K562 (cell line): ENCODE measurements at regions not wholly inside any gene's neighbourhood (a gene's known extent, or its start where the extent isn't known, plus 50 kb on each side); places are given as distances from the start of the nearest gene placed in this dataset.
A peak's percentile ranks its signal among the peaks of the same experiment; 100 is the strongest.

Experiments used
- CREM ChIP-seq: IDR thresholded peaks from 2 replicates; pipeline ENCODE4 v1.6.1; 2014; ENCODE audit warnings: antibody characterized with exemption, low read depth
- DPF2 ChIP-seq: fragments of 450-650 bp; IDR thresholded peaks from 2 replicates; pipeline ENCODE4 v1.6.1; 2016
- EP400 ChIP-seq: fragments of 450-650 bp; IDR thresholded peaks from 2 replicates; pipeline ENCODE4 v1.6.1; 2017; ENCODE audit warnings: antibody characterized with exemption, mild to moderate bottlenecking, moderate library complexity
- GATA2 ChIP-seq: sonication (generic); formaldehyde crosslinking; IDR thresholded peaks from 2 replicates; pipeline ENCODE4 v1.4.0; 2020; ENCODE audit warnings: mild to moderate bottlenecking, missing genetic modification reagents
- HNRNPL ChIP-seq: fragments of 200-400 bp; formaldehyde crosslinking; IDR thresholded peaks from 2 replicates; pipeline ENCODE4 v1.6.1; 2017; ENCODE audit warnings: low read depth, mild to moderate bottlenecking, low read length
- IRF2 ChIP-seq: sonication (generic); formaldehyde crosslinking; IDR thresholded peaks from 2 replicates; pipeline ENCODE4 v1.8.1; 2022; ENCODE audit warnings: mild to moderate bottlenecking, missing genetic modification reagents
- KDM1A ChIP-seq, 2 experiments: fragments of 450-650 bp; IDR thresholded peaks; 2 replicates each; pipeline ENCODE4 v1.6.1; 2016; ENCODE audit warnings: mild to moderate bottlenecking in 2 of 2
- MAFG ChIP-seq: fragments of 450-650 bp; conservative IDR thresholded peaks from 2 replicates; pipeline ENCODE4 v1.6.1; 2016; ENCODE audit warnings: missing genetic modification characterization, missing compliant biosample characterization
- MYNN ChIP-seq, 2 experiments: sonication (generic); formaldehyde crosslinking in 1 of 2; IDR thresholded peaks; 2 replicates each; pipeline versions ENCODE4 v1.5.0 to v1.6.1; 2016 to 2020; ENCODE audit warnings: antibody characterized with exemption in 1 of 2, missing genetic modification reagents in 1 of 2
- NCOA2 ChIP-seq, 2 experiments: fragments of 450-650 bp; IDR thresholded peaks; 2 replicates each; pipeline ENCODE4 v1.6.1; 2018; ENCODE audit warnings: mild to moderate bottlenecking in 2 of 2, moderate library complexity in 1 of 2; ENCODE audit not compliant: partially characterized antibody in 2 of 2
- NFE2L1 ChIP-seq: fragments of 450-650 bp; IDR thresholded peaks from 2 replicates; pipeline ENCODE4 v1.6.1; 2016; ENCODE audit warnings: missing genetic modification characterization, low read depth, mild to moderate bottlenecking, missing compliant biosample characterization, moderate library complexity, borderline replicate concordance
- RBM17 ChIP-seq: fragments of 200-400 bp; formaldehyde crosslinking; IDR thresholded peaks from 2 replicates; pipeline ENCODE4 v1.6.1; 2017; ENCODE audit warnings: low read depth, mild to moderate bottlenecking, low read length, borderline replicate concordance
- RBM22 ChIP-seq: fragments of 200-400 bp; formaldehyde crosslinking; IDR thresholded peaks from 2 replicates; pipeline ENCODE4 v1.6.1; 2018; ENCODE audit warnings: low read length, low read depth; ENCODE audit not compliant: poor library complexity, severe bottlenecking
- RFX1 ChIP-seq: fragments of 450-650 bp; IDR thresholded peaks from 2 replicates; pipeline ENCODE4 v1.6.1; 2016; ENCODE audit warnings: mild to moderate bottlenecking, moderate library complexity
- SMAD1 ChIP-seq: fragments of 150-350 bp; IDR thresholded peaks from 2 replicates; pipeline ENCODE4 v1.6.1; 2014; ENCODE audit warnings: low read length, low read depth; ENCODE audit not compliant: partially characterized antibody
- SUPT5H ChIP-seq: fragments of 450-650 bp; IDR thresholded peaks from 2 replicates; pipeline ENCODE4 v1.6.1; 2016
- TEAD2 ChIP-seq: fragments of 450-650 bp; IDR thresholded peaks from 2 replicates; pipeline ENCODE4 v1.6.1; 2016; ENCODE audit warnings: missing genetic modification characterization, control low read depth, missing compliant biosample characterization
- TRIM28 ChIP-seq: fragments of 450-650 bp; IDR thresholded peaks from 2 replicates; pipeline ENCODE4 v1.6.1; 2017
- ZNF175 ChIP-seq: fragments of 200-800 bp; sonication (Bioruptor generic); IDR thresholded peaks from 2 replicates; pipeline ENCODE4 v1.6.1; 2016; ENCODE audit warnings: low read depth, mild to moderate bottlenecking, missing genetic modification characterization, missing compliant biosample characterization
- ZNF212 ChIP-seq: fragments of 450-650 bp; formaldehyde crosslinking; IDR thresholded peaks from 2 replicates; pipeline ENCODE4 v1.4.0; 2020; ENCODE audit warnings: mild to moderate bottlenecking
- ZNF764 ChIP-seq: fragments of 250-450 bp; sonication (Bioruptor Pico); IDR thresholded peaks from 2 replicates; pipeline ENCODE4 v1.4.0; 2020; ENCODE audit warnings: low read depth, mild to moderate bottlenecking, moderate library complexity
- TF ChIP-seq, protein P1 (sequence below): fragments of 250-450 bp; sonication (Bioruptor Pico); IDR thresholded peaks from 2 replicates; pipeline ENCODE4 v1.9.0; 2021; ENCODE audit warnings: mild to moderate bottlenecking, inconsistent platforms
- TF ChIP-seq, protein P2 (sequence below): sonication (generic); formaldehyde crosslinking; IDR thresholded peaks from 2 replicates; pipeline ENCODE4 v1.8.0; 2022; ENCODE audit warnings: missing genetic modification reagents, mild to moderate bottlenecking, borderline replicate concordance
- TF ChIP-seq, protein P3 (sequence below): sonication (generic); formaldehyde crosslinking; IDR thresholded peaks from 2 replicates; pipeline ENCODE4 v1.8.1; 2022; ENCODE audit warnings: missing genetic modification reagents
- TF ChIP-seq, protein P4 (sequence below), 2 experiments: fragments of 250-450 bp in 1 of 2; fragments of 450-650 bp in 1 of 2; sonication (Bioruptor Pico) in 1 of 2; IDR thresholded peaks; 2 replicates each; pipeline versions ENCODE4 v1.6.1 to v1.8.0; 2016 to 2021; ENCODE audit warnings: mild to moderate bottlenecking in 2 of 2, moderate library complexity in 2 of 2, missing compliant biosample characterization in 1 of 2, missing genetic modification characterization in 1 of 2

DNA sequence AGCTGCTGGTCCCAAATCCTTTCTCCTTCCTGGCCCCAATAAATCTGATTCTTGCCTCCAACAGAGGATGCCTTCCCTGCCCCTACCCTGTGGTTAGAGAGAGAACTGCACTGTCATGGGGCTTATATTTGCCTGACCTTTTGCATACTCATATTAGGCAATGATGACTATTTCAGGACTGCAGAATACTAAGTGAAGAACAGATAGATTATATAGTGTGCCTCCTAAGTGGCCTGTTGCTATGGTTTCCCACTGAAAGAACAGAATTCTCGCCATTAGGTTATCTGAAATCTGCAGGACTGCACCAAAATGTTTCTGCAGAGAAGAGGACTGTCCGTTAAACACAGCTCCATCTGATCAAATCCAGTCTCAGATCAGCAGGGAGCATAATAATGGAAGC is 87.3 kb upstream of the CCNG1 start (continued):
- TF ChIP-seq RFX1 = peak; percentile 45
- 0 out of 2 replicates have a peak, but pooled peaks have one; percentile 7 for TF ChIP-seq NFE2L1 (tag)
- peak in 1 of 2 experiments; percentile 21; a peak in 1 of 4 replicates for TF ChIP-seq KDM1A (IDR thresholded peaks at IDR 0.05)
- TF ChIP-seq IRF2 = no peak
- TF ChIP-seq RBM22 = no peak
- no peak for TF ChIP-seq GATA2 (CRISPR knock-in tag)
- no peak for TF ChIP-seq ZNF175 (CRISPR knock-in tag)
- no peak for TF ChIP-seq HNRNPL
- TF ChIP-seq, protein P1, sequence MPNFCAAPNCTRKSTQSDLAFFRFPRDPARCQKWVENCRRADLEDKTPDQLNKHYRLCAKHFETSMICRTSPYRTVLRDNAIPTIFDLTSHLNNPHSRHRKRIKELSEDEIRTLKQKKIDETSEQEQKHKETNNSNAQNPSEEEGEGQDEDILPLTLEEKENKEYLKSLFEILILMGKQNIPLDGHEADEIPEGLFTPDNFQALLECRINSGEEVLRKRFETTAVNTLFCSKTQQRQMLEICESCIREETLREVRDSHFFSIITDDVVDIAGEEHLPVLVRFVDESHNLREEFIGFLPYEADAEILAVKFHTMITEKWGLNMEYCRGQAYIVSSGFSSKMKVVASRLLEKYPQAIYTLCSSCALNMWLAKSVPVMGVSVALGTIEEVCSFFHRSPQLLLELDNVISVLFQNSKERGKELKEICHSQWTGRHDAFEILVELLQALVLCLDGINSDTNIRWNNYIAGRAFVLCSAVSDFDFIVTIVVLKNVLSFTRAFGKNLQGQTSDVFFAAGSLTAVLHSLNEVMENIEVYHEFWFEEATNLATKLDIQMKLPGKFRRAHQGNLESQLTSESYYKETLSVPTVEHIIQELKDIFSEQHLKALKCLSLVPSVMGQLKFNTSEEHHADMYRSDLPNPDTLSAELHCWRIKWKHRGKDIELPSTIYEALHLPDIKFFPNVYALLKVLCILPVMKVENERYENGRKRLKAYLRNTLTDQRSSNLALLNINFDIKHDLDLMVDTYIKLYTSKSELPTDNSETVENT (CRISPR knock-in tag) = no peak
- TF ChIP-seq ZNF764 = no peak
- no peak for TF ChIP-seq MYNN (IDR thresholded peaks at IDR 0.05)
- TF ChIP-seq MYNN (CRISPR knock-in tag; IDR thresholded peaks at IDR 0.05) = no peak
- no peak for TF ChIP-seq DPF2
- TF ChIP-seq, protein P2, sequence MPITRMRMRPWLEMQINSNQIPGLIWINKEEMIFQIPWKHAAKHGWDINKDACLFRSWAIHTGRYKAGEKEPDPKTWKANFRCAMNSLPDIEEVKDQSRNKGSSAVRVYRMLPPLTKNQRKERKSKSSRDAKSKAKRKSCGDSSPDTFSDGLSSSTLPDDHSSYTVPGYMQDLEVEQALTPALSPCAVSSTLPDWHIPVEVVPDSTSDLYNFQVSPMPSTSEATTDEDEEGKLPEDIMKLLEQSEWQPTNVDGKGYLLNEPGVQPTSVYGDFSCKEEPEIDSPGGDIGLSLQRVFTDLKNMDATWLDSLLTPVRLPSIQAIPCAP (CRISPR knock-in tag) = no peak
- no peak for TF ChIP-seq TRIM28
- TF ChIP-seq MAFG (tag) = peak; percentile 55
- no peak for TF ChIP-seq SUPT5H
- no peak for TF ChIP-seq EP400
- TF ChIP-seq, protein P3, sequence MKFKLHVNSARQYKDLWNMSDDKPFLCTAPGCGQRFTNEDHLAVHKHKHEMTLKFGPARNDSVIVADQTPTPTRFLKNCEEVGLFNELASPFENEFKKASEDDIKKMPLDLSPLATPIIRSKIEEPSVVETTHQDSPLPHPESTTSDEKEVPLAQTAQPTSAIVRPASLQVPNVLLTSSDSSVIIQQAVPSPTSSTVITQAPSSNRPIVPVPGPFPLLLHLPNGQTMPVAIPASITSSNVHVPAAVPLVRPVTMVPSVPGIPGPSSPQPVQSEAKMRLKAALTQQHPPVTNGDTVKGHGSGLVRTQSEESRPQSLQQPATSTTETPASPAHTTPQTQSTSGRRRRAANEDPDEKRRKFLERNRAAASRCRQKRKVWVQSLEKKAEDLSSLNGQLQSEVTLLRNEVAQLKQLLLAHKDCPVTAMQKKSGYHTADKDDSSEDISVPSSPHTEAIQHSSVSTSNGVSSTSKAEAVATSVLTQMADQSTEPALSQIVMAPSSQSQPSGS (CRISPR knock-in tag) = no peak
- TF ChIP-seq TEAD2 (tag) = no peak
- TF ChIP-seq, protein P4, sequence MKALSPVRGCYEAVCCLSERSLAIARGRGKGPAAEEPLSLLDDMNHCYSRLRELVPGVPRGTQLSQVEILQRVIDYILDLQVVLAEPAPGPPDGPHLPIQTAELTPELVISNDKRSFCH (CRISPR knock-in tag; IDR thresholded peaks at IDR 0.05) = no peak
- TF ChIP-seq, protein P4 (tag; IDR thresholded peaks at IDR 0.05) = no peak
- TF ChIP-seq SMAD1 = no peak
- TF ChIP-seq CREM = no peak
- TF ChIP-seq ZNF212 (CRISPR knock-in tag) = no peak
- no peak for TF ChIP-seq RBM17
- TF ChIP-seq NCOA2 (IDR thresholded peaks at IDR 0.05; ENCODE audit: partially characterized antibody in 2 of 2) = no peak
